GM12878 (cell line): ENCODE measurements at regions not wholly inside any gene's neighbourhood (a gene's known extent, or its start where the extent isn't known, plus 50 kb on each side); places are given as distances from the start of the nearest gene placed in this dataset.

Source experiments
- ATAC-seq: fragments of 200-7000 bp; cut with Tn5 transposase; 3 replicates; pipeline ENCODE4 v1.9.1; 2020; ENCODE audit warnings: mild to moderate bottlenecking, moderate library complexity
- BruUV-seq: library from RNA; stranded (reverse); fragments of 400-500 nt; replicated peaks from 2 replicates; lab custom pipeline; 2021; lab: Mats Ljungman, UMichigan
- CTCF ChIA-PET: fragments of 300-600 bp; sonication (Branson Sonifier 250); formaldehyde crosslinking; extraction: SDS; loops from one replicate; lab custom pipeline; 2021; ENCODE audit warnings: inconsistent platforms; lab: Yijun Ruan, JAX
- POLR2A ChIA-PET: fragments of 350-600 bp; formaldehyde crosslinking; extraction: SDS; loops from one replicate; lab custom pipeline; 2021; ENCODE audit warnings: inconsistent platforms; lab: Charles Lee
- RAD21 ChIA-PET: fragments of 300-600 bp; sonication (Branson Sonifier 250); formaldehyde crosslinking; loops from one replicate; lab custom pipeline; 2023; ENCODE audit warnings: antibody characterized with exemption; ENCODE audit not compliant: unreplicated experiment; lab: Charles Lee
- SMC1A ChIA-PET: fragments of 300-600 bp; sonication (Branson Sonifier 250); formaldehyde crosslinking; loops from one replicate; lab custom pipeline; 2023; ENCODE audit not compliant: unreplicated experiment, uncharacterized antibody; lab: Charles Lee
- DNase-seq: peaks from one replicate; pipeline ENCODE4 v3.0.0-alpha.2; 2011; ENCODE audit warnings: low read depth, low spot score
- FAIRE-seq: peaks from 3 replicates; lab custom pipeline; 2011; peaks lifted over from hg19 to GRCh38; lab: Jason Lieb, UNC
- H2AFZ ChIP-seq: 2 replicates; pipeline ENCODE4 v1.6.0; 2011; ENCODE audit warnings: low read depth, low read length, control low read depth; ENCODE audit not compliant: control insufficient read depth
- H3K27ac ChIP-seq: 2 replicates; pipeline ENCODE4 v1.5.1; 2011; ENCODE audit warnings: control low read depth; ENCODE audit not compliant: control insufficient read depth, insufficient read depth
- H3K27me3 ChIP-seq, 2 experiments: replicated peaks in 1 of 2; 2 replicates each; pipeline versions ENCODE4 v1.6.0 to v1.6.1; 2011; ENCODE audit warnings: low read length in 1 of 2; ENCODE audit not compliant: control insufficient read depth in 2 of 2, insufficient read depth in 2 of 2
- H3K36me3 ChIP-seq, 2 experiments: 2 replicates each; pipeline ENCODE4 v1.5.1; 2011; ENCODE audit warnings: low read length in 1 of 2; ENCODE audit not compliant: control insufficient read depth in 2 of 2, insufficient read depth in 2 of 2
- H3K4me1 ChIP-seq: 2 replicates; pipeline ENCODE4 v1.6.1; 2011; ENCODE audit warnings: mild to moderate bottlenecking, low read length, moderate library complexity, mixed read lengths; ENCODE audit not compliant: control insufficient read depth, insufficient read depth
- H3K4me2 ChIP-seq: 2 replicates; pipeline ENCODE4 v1.6.0; 2011; ENCODE audit warnings: control low read depth; ENCODE audit not compliant: control insufficient read depth, insufficient read depth
- H3K4me3 ChIP-seq: fragments of 200-600 bp; sonication (generic); 2 replicates; pipeline ENCODE4 v1.5.1; 2016
- H3K79me2 ChIP-seq: 2 replicates; pipeline ENCODE4 v1.6.0; 2011; ENCODE audit warnings: low read length; ENCODE audit not compliant: control insufficient read depth, insufficient read depth
- H3K9ac ChIP-seq: 2 replicates; pipeline ENCODE4 v1.8.0; 2011; ENCODE audit warnings: low read length, control low read depth, mixed read lengths; ENCODE audit not compliant: control insufficient read depth, insufficient read depth
- H3K9me3 ChIP-seq: replicated peaks from 3 replicates; pipeline ENCODE4 v1.5.1; 2011; ENCODE audit warnings: mild to moderate bottlenecking, low read length; ENCODE audit not compliant: control insufficient read depth, insufficient read depth
- H4K20me1 ChIP-seq: 2 replicates; pipeline ENCODE4 v1.6.0; 2011; ENCODE audit not compliant: control insufficient read depth, insufficient read depth
- BCL11A ChIP-seq: IDR thresholded peaks from 2 replicates; pipeline ENCODE4 v1.6.1; 2011; ENCODE audit warnings: low read depth, low read length
- CHD1 ChIP-seq: IDR thresholded peaks from 2 replicates; pipeline ENCODE4 v1.6.1; 2012; ENCODE audit warnings: low read depth, low read length, improper control_type of control experiment
- KAT2A ChIP-seq: conservative IDR thresholded peaks from 2 replicates; pipeline ENCODE4 v1.6.1; 2011; ENCODE audit warnings: low read depth, low read length; ENCODE audit not compliant: control insufficient read depth
- MEF2B ChIP-seq: fragments of 450-650 bp; IDR thresholded peaks from 2 replicates; pipeline ENCODE4 v1.6.1; 2018; ENCODE audit warnings: mild to moderate bottlenecking, moderate library complexity; ENCODE audit not compliant: partially characterized antibody, poor library complexity, severe bottlenecking
- RUNX3 ChIP-seq: IDR thresholded peaks from 2 replicates; pipeline ENCODE4 v1.6.1; 2012; ENCODE audit warnings: low read length, inconsistent platforms
- WGBS: methylation state at CpG from one replicate; pipeline ENCODE4 v1.1.6; 2016; ENCODE audit warnings: low lambda C conversion rate; ENCODE audit not compliant: insufficient replicate concordance, insufficient coverage; ENCODE audit errors: missing lambda C conversion rate; 5-methylcytosine and 5-hydroxymethylcytosine counted together
- in situ Hi-C: fragments of 300-500 bp; cut with MboI; formaldehyde crosslinking; loops from 9 replicates; pipeline ENCODE4 v1.14.3; 2018; ENCODE audit warnings: mixed read lengths
- intact Hi-C: fragments of 100-400 bp; cut with micrococcal nuclease; formaldehyde crosslinking; loops from one replicate; pipeline ENCODE4 v1.14.2; 2022; ENCODE audit not compliant: unreplicated experiment
- TF ChIP-seq, protein P1 (sequence below): IDR thresholded peaks from 2 replicates; pipeline ENCODE4 v1.6.1; 2012; ENCODE audit warnings: low read length, inconsistent platforms
- TF ChIP-seq, protein P2 (sequence below): fragments of 450-650 bp; IDR thresholded peaks from 2 replicates; pipeline ENCODE4 v1.6.1; 2017; ENCODE audit warnings: mild to moderate bottlenecking, moderate library complexity

DNA sequence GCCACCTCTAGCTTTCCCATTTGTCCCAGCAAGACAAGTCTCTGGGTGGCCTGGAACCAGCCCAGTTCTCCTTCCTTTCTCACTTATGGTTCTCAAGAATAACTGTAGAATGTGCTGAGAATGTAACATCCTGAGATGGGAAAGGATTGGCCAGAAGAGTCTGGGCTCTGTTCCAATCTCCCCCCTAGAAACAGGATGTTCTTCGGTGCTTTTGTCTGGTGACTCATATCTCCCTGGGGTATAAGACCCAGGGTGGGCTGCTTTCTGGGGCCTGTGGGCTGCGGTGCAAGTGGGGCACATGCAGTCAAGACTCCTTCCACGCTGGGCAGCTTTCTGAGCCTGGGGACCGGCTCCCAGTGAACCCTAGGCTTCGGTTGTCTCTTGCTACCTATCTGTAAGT lies 251.2 kb upstream of the POU3F1 start:
- WGBS: 8% methylated on average over 5 of the region's 5 CpGs
- peak; percentile 37 for ATAC-seq
- SMC1A ChIA-PET: interaction anchor here (1.7 kb wide), 1 partner anchor 11 kb away, joined by 6 read pairs; no protein-coding TSS in a partner anchor
- H3K79me2 ChIP-seq: no peaks in the 10 kb centered on the region
- no peak overlapping the region for H3K4me3 ChIP-seq
- H3K27ac ChIP-seq: no peak overlapping the region
- no peaks in the 10 kb centered on the region; a peak in 1 of 4 replicates for H3K27me3 ChIP-seq
- CTCF ChIA-PET: interaction anchor here (1.3 kb wide), 1 partner anchor 11 kb away, joined by 3 read pairs; no protein-coding TSS in a partner anchor
- H4K20me1 ChIP-seq: no peaks in the 10 kb centered on the region
- H3K36me3 ChIP-seq: no peaks in the 10 kb centered on the region
- no peaks in the 10 kb centered on the region; the same call in 2 of the 3 replicates for H3K9me3 ChIP-seq
- no peak overlapping the region for H3K4me2 ChIP-seq
- POLR2A ChIA-PET: no interaction called here
- H3K9ac ChIP-seq: no peak overlapping the region
- H3K4me1 ChIP-seq: peaks cover 4% of the 10 kb centered on the region; the same call in 1 of the 2 replicates
- RAD21 ChIA-PET: no interaction called here
- no peak for FAIRE-seq
- no peak overlapping the region for H2AFZ ChIP-seq
- in situ Hi-C loops (no loop called here), intact Hi-C loops (no loop called here)
- BruUV-seq: no TSS peak
- peak; percentile 9 for DNase-seq
- TF ChIP-seq CHD1 (no peak), KAT2A (no peak), RUNX3 (peak; percentile 53), MEF2B (peak; percentile 50), BCL11A (0 out of 2 replicates have a peak, but pooled peaks have one; percentile 12)
- TF ChIP-seq, protein P1, sequence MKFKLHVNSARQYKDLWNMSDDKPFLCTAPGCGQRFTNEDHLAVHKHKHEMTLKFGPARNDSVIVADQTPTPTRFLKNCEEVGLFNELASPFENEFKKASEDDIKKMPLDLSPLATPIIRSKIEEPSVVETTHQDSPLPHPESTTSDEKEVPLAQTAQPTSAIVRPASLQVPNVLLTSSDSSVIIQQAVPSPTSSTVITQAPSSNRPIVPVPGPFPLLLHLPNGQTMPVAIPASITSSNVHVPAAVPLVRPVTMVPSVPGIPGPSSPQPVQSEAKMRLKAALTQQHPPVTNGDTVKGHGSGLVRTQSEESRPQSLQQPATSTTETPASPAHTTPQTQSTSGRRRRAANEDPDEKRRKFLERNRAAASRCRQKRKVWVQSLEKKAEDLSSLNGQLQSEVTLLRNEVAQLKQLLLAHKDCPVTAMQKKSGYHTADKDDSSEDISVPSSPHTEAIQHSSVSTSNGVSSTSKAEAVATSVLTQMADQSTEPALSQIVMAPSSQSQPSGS: 0 out of 2 replicates have a peak, but pooled peaks have one; percentile 13
- TF ChIP-seq, protein P2, sequence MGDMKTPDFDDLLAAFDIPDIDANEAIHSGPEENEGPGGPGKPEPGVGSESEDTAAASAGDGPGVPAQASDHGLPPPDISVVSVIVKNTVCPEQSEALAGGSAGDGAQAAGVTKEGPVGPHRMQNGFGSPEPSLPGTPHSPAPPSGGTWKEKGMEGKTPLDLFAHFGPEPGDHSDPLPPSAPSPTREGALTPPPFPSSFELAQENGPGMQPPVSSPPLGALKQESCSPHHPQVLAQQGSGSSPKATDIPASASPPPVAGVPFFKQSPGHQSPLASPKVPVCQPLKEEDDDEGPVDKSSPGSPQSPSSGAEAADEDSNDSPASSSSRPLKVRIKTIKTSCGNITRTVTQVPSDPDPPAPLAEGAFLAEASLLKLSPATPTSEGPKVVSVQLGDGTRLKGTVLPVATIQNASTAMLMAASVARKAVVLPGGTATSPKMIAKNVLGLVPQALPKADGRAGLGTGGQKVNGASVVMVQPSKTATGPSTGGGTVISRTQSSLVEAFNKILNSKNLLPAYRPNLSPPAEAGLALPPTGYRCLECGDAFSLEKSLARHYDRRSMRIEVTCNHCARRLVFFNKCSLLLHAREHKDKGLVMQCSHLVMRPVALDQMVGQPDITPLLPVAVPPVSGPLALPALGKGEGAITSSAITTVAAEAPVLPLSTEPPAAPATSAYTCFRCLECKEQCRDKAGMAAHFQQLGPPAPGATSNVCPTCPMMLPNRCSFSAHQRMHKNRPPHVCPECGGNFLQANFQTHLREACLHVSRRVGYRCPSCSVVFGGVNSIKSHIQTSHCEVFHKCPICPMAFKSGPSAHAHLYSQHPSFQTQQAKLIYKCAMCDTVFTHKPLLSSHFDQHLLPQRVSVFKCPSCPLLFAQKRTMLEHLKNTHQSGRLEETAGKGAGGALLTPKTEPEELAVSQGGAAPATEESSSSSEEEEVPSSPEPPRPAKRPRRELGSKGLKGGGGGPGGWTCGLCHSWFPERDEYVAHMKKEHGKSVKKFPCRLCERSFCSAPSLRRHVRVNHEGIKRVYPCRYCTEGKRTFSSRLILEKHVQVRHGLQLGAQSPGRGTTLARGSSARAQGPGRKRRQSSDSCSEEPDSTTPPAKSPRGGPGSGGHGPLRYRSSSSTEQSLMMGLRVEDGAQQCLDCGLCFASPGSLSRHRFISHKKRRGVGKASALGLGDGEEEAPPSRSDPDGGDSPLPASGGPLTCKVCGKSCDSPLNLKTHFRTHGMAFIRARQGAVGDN: 0 out of 2 replicates have a peak, but pooled peaks have one; percentile 20
